HFFc6 (cell line): ENCODE measurements at regions not wholly inside any gene's neighbourhood (a gene's known extent, or its start where the extent isn't known, plus 50 kb on each side); places are given as distances from the start of the nearest gene placed in this dataset.

Experiments used
- DNase-seq: peaks from one replicate; pipeline ENCODE4 v3.0.0-alpha.2; 2018
- H3K27ac Mint-ChIP-seq: 2 replicates; pipeline ENCODE4 v1.8.0; 2020; ENCODE audit warnings: mild to moderate bottlenecking, mixed read lengths
- H3K27me3 Mint-ChIP-seq: 2 replicates; pipeline ENCODE4 v1.8.0; 2021; ENCODE audit warnings: mild to moderate bottlenecking, moderate library complexity, mixed read lengths; ENCODE audit not compliant: insufficient read depth
- H3K36me3 Mint-ChIP-seq: 2 replicates; pipeline ENCODE4 v1.8.0; 2021; ENCODE audit warnings: low read depth, mixed read lengths
- H3K4me1 Mint-ChIP-seq: 2 replicates; pipeline ENCODE4 v1.8.0; 2020; ENCODE audit warnings: low read depth, mixed read lengths
- H3K4me3 Mint-ChIP-seq: 2 replicates; pipeline ENCODE4 v1.8.0; 2020; ENCODE audit warnings: mild to moderate bottlenecking, moderate library complexity, mixed read lengths
- H3K9me3 Mint-ChIP-seq: 2 replicates; pipeline ENCODE4 v1.8.0; 2020; ENCODE audit warnings: mild to moderate bottlenecking, mixed read lengths
- TF ChIP-seq, protein P1 (sequence below): fragments of 200-600 bp; sonication (generic); IDR thresholded peaks from 2 replicates; pipeline ENCODE4 v1.5.0; 2021; ENCODE audit warnings: antibody characterized with exemption, mild to moderate bottlenecking

DNA sequence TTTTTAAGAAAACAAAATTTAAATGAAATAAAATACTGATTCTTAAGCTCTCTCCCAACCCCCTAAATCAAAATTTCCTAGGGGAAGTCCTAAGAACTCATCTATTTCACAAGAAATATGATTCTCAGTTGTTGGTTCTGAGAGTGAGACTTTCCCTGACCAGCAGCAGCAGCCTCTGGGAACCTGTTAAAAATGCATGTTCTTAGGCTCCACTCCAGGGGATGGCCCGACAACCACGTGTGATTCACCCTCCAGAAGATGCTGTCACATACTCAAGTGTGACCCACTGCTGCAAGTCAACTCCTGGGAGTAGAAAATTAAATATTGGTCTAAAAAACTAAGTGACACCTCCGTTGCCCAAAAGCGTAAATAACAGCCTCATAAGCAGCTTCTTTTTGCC is 343.2 kb upstream of the NR2F2 start:
- TF ChIP-seq, protein P1, sequence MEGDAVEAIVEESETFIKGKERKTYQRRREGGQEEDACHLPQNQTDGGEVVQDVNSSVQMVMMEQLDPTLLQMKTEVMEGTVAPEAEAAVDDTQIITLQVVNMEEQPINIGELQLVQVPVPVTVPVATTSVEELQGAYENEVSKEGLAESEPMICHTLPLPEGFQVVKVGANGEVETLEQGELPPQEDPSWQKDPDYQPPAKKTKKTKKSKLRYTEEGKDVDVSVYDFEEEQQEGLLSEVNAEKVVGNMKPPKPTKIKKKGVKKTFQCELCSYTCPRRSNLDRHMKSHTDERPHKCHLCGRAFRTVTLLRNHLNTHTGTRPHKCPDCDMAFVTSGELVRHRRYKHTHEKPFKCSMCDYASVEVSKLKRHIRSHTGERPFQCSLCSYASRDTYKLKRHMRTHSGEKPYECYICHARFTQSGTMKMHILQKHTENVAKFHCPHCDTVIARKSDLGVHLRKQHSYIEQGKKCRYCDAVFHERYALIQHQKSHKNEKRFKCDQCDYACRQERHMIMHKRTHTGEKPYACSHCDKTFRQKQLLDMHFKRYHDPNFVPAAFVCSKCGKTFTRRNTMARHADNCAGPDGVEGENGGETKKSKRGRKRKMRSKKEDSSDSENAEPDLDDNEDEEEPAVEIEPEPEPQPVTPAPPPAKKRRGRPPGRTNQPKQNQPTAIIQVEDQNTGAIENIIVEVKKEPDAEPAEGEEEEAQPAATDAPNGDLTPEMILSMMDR: no peak
- H3K27ac Mint-ChIP-seq: no peak overlapping the region
- no peaks in the 10 kb centered on the region for H3K4me1 Mint-ChIP-seq
- H3K9me3 Mint-ChIP-seq: no peaks in the 10 kb centered on the region
- no peaks in the 10 kb centered on the region; the same call in 1 of the 2 replicates for H3K36me3 Mint-ChIP-seq
- no peak overlapping the region for H3K4me3 Mint-ChIP-seq
- H3K27me3 Mint-ChIP-seq: peaks cover 7% of the 10 kb centered on the region
- DNase-seq: no peak

- Mint-ChIP-seq H3K9me3 (no peaks in the 10 kb centered on the region), H3K4me3 (no peak overlapping the region), H3K27me3 (peaks cover 4% of the 10 kb centered on the region), H3K4me1 (no peaks in the 10 kb centered on the region), H3K27ac (no peak overlapping the region), H3K36me3 (no peaks in the 10 kb centered on the region; the same call in 1 of the 2 replicates)
- TF ChIP-seq, protein P1: no peak
- DNase-seq: no peak
Measured at GRCh38 chr15:95987886-95988573, 342.5 kb upstream of the NR2F2 start.

DNA sequence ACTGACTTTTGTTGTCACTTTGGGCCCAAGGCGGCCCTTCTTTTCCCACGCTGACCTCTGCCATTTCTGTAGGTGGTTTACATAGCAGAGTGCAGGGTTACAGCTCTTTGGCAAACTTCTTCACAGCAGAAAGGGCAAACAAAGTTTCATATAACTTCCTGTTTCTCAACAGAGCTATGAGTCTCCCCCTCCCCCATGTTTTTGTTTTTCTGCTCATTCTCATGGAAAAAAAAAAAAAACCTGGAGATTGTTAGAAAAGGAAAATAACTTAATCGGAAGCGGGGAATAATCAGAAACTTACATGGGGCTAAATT is 342.0 kb upstream of the NR2F2 start:
- no peaks in the 10 kb centered on the region for H3K36me3 Mint-ChIP-seq
- no peak for DNase-seq
- no peaks in the 10 kb centered on the region for H3K9me3 Mint-ChIP-seq
- peaks cover 2% of the 10 kb centered on the region; the same call in 1 of the 2 replicates for H3K27me3 Mint-ChIP-seq
- H3K4me3 Mint-ChIP-seq: no peak overlapping the region
- no peak overlapping the region for H3K27ac Mint-ChIP-seq
- TF ChIP-seq, protein P1: no peak
- no peaks in the 10 kb centered on the region for H3K4me1 Mint-ChIP-seq

DNA sequence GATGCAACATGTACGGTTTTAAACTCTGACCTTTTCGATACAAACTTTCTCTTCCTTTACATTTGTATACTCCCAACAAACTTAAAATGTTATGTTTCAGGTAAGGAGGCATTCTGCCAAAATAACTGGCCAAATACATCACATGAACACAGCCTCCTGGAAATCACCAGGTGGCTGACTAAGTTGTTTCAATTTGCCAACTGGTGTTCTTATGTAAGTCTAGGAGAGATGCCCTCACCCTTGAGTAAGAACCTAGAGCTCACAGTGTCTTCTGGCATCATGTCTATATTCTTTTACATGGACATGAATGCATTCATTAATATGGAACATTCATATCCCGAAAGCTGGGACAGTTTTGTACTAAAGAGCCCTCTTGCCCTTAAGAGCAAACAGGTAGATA is 341.1 kb upstream of the NR2F2 start:
- H3K9me3 Mint-ChIP-seq: no peaks in the 10 kb centered on the region
- no peak for DNase-seq
- H3K27ac Mint-ChIP-seq: no peak overlapping the region
- no peak overlapping the region for H3K4me3 Mint-ChIP-seq
- H3K4me1 Mint-ChIP-seq: no peaks in the 10 kb centered on the region
- peaks cover 2% of the 10 kb centered on the region; the same call in 1 of the 2 replicates for H3K27me3 Mint-ChIP-seq
- TF ChIP-seq, protein P1: no peak
- no peaks in the 10 kb centered on the region for H3K36me3 Mint-ChIP-seq

DNA sequence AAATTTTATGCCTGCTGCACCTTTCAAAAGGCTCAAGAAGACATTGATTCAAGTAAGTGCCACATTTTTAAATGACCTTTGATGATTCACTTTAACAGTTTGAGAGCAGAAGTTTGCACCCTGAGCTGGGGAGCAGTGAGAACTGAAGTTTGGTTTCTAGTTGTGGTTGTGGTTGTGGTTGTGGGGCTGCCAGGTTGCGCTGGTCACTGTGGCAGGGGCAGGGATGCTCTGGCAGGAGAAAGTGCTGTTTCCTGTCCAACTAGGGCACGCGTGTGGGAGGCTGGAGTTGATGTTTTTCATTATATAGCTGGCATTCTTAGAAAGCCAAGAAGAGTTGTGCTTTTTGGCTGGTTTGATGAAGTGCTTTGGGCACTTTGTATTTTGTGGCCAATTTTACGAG is 339.7 kb upstream of the NR2F2 start:
- Mint-ChIP-seq H3K4me3 (no peak overlapping the region), H3K27me3 (peaks cover 2% of the 10 kb centered on the region; the same call in 1 of the 2 replicates), H3K4me1 (no peaks in the 10 kb centered on the region; the same call in 1 of the 2 replicates), H3K27ac (no peak overlapping the region), H3K9me3 (no peaks in the 10 kb centered on the region), H3K36me3 (no peaks in the 10 kb centered on the region)
- DNase-seq: no peak
- TF ChIP-seq, protein P1: no peak
